ENCODE measurements at regions not wholly inside any gene's neighbourhood (a gene's known extent, or its start where the extent isn't known, plus 50 kb on each side); places are given as distances from the start of the nearest gene placed in this dataset.

GRCh38 chr12:115355301-115355700 is 671.3 kb upstream of the TBX3 start:
- no peak for DNase-seq (ENCODE audit: low spot score)

GRCh38 chr12:115354007-115354890 is 670.3 kb upstream of the TBX3 start:
- no peak for DNase-seq (ENCODE audit: low spot score)

- DNase-seq (ENCODE audit: low spot score) = no peak
Observed at GRCh38 chr12:115353467-115353866, 669.5 kb upstream of the TBX3 start.

- DNase-seq (ENCODE audit: low spot score) = no peak
Observed at GRCh38 chr12:115351514-115352077, 667.6 kb upstream of the TBX3 start.

GRCh38 chr12:115349711-115350110 is 665.7 kb upstream of the TBX3 start:
- no peak for DNase-seq (ENCODE audit: low spot score)

- no peak for DNase-seq (ENCODE audit: low spot score)
Observed at GRCh38 chr12:115348301-115348700, 664.3 kb upstream of the TBX3 start.

- DNase-seq (ENCODE audit: low spot score) = no peak
Observed at GRCh38 chr12:115343601-115344000, 659.6 kb upstream of the TBX3 start.

- no peak for DNase-seq (ENCODE audit: low spot score)
Observed at GRCh38 chr12:115343008-115343407, 659.0 kb upstream of the TBX3 start.

GRCh38 chr12:115341442-115341841 is 657.5 kb upstream of the TBX3 start:
- no peak for DNase-seq (ENCODE audit: low spot score)

- DNase-seq (ENCODE audit: low spot score) = no peak
Observed at GRCh38 chr12:115338566-115339294, 654.8 kb upstream of the TBX3 start.

- no peak for DNase-seq (ENCODE audit: low spot score)
Observed at GRCh38 chr12:115337693-115338543, 653.9 kb upstream of the TBX3 start.

- DNase-seq (ENCODE audit: low spot score) = no peak
Observed at GRCh38 chr12:115336506-115336905, 652.5 kb upstream of the TBX3 start.

- DNase-seq (ENCODE audit: low spot score) = no peak
Observed at GRCh38 chr12:115335594-115335993, 651.6 kb upstream of the TBX3 start.

- DNase-seq (ENCODE audit: low spot score) = no peak
Observed at GRCh38 chr12:115335048-115335447, 651.1 kb upstream of the TBX3 start.

- DNase-seq (ENCODE audit: low spot score) = no peak
Observed at GRCh38 chr12:115332945-115333344, 649.0 kb upstream of the TBX3 start.

- no peak for DNase-seq (ENCODE audit: low spot score)
Observed at GRCh38 chr12:115325858-115326257, 641.9 kb upstream of the TBX3 start.

- DNase-seq (ENCODE audit: low spot score) = no peak
Observed at GRCh38 chr12:115324949-115325593, 641.1 kb upstream of the TBX3 start.

GRCh38 chr12:115323223-115323905 is 639.4 kb upstream of the TBX3 start:
- no peak for DNase-seq (ENCODE audit: low spot score)

GRCh38 chr12:115322275-115322674 is 638.3 kb upstream of the TBX3 start:
- DNase-seq (ENCODE audit: low spot score) = no peak

GRCh38 chr12:115320967-115321366 is 637.0 kb upstream of the TBX3 start:
- no peak for DNase-seq (ENCODE audit: low spot score)

GRCh38 chr12:115320451-115320850 is 636.5 kb upstream of the TBX3 start:
- DNase-seq (ENCODE audit: low spot score) = no peak

All from ecto neural progenitor cell (in vitro differentiated cells).